Transverse colon (tissue), 4 donors: ENCODE measurements at regions not wholly inside any gene's neighbourhood (a gene's known extent, or its start where the extent isn't known, plus 50 kb on each side); places are given as distances from the start of the nearest gene placed in this dataset.

Experiments
- DNase-seq: peaks from one replicate; pipeline ENCODE4 v3.0.0-alpha.2; 2019
- H3K27ac ChIP-seq, 4 donors: fragments of 200-600 bp; sonication (generic); 2 replicates each; pipeline ENCODE4 v1.5.1; 2016 to 2018; ENCODE audit warnings: inconsistent platforms in 4 of 4
- H3K27me3 ChIP-seq: fragments of 200-600 bp; sonication (generic); 2 replicates; pipeline ENCODE4 v1.5.1; 2017; ENCODE audit warnings: inconsistent platforms
- H3K36me3 ChIP-seq, 4 donors: fragments of 200-600 bp; sonication (generic); 2 replicates each; pipeline ENCODE4 v1.5.1; 2017 to 2019; ENCODE audit warnings: inconsistent platforms in 4 of 4
- H3K4me1 ChIP-seq, 4 donors: fragments of 200-600 bp; sonication (generic); 2 replicates each; pipeline ENCODE4 v1.5.1; 2017 to 2020; ENCODE audit warnings: inconsistent platforms in 4 of 4
- H3K4me3 ChIP-seq, 4 donors: fragments of 200-600 bp; sonication (generic); 1 replicate in 1 of 4; 2 replicates in 3 of 4; pipeline versions ENCODE4 v1.5.1 to v1.6.1; 2017 to 2019; ENCODE audit warnings: inconsistent platforms in 4 of 4
- H3K9me3 ChIP-seq, 2 donors: fragments of 200-600 bp; sonication (generic); 2 replicates each; pipeline ENCODE4 v1.5.1; 2017 to 2019; ENCODE audit warnings: inconsistent platforms in 2 of 2
- EP300 ChIP-seq: sonication (generic); formaldehyde crosslinking; IDR thresholded peaks from one replicate; pipeline ENCODE4 v1.6.1; 2017; ENCODE audit warnings: antibody characterized with exemption, low read depth
- POLR2A ChIP-seq: fragments of 450-650 bp; IDR thresholded peaks from one replicate; pipeline ENCODE4 v1.6.1; 2016; ENCODE audit warnings: antibody characterized with exemption, mild to moderate bottlenecking, moderate library complexity
- POLR2AphosphoS5 ChIP-seq, 3 donors: sonication (generic); formaldehyde crosslinking; IDR thresholded peaks; one replicate each; pipeline ENCODE4 v1.6.1; 2016; ENCODE audit warnings: antibody characterized with exemption in 3 of 3
- WGBS, 2 donors: methylation state at CpG; one replicate each; pipeline ENCODE4 v1.1.5; 2018; ENCODE audit warnings: low coverage in 1 of 2; 5-methylcytosine and 5-hydroxymethylcytosine counted together
- in situ Hi-C, 4 donors: fragments of 200-750 bp; cut with MboI; loops; one replicate each; pipeline versions ENCODE4 v1.15.0 to v1.15.1; 2017; ENCODE audit warnings: low sequenced_read_pairs in 3 of 4, low pct_ligation_motif_present in 1 of 4, low pct_unique_long_range_greater_than_20kb in 1 of 4
- intact Hi-C: fragments of 100-400 bp; cut with DNase I; formaldehyde crosslinking; loops from one replicate; pipeline ENCODE4 v1.15.1; 2023; ENCODE audit warnings: low total_unique reads
- TF ChIP-seq, protein P1 (sequence below), 5 experiments: fragments of 200-600 bp in 3 of 5; fragments of 450-650 bp in 2 of 5; sonication (generic) in 3 of 5; IDR thresholded peaks; 1 replicate in 2 of 5; 2 replicates in 3 of 5; pipeline ENCODE4 v1.5.1; 2016 to 2017; ENCODE audit warnings: antibody characterized with exemption in 5 of 5, inconsistent platforms in 3 of 5, mild to moderate bottlenecking in 2 of 5, moderate library complexity in 1 of 5

- Histone ChIP-seq H3K4me1 (no peaks in the 10 kb centered on the region), H3K4me3 (no peak overlapping the region), H3K27me3 (no peaks in the 10 kb centered on the region), H3K9me3 (no peaks in the 10 kb centered on the region), H3K36me3 (no peaks in the 10 kb centered on the region), H3K27ac (no peak overlapping the region)
- 53 to 100% methylated on average over 1 to 2 of the region's 2 CpGs for WGBS, 2 donors
- in situ Hi-C loops (no loop called here), intact Hi-C loops (no loop called here)
- DNase-seq: no peak
- TF ChIP-seq, protein P1, sequence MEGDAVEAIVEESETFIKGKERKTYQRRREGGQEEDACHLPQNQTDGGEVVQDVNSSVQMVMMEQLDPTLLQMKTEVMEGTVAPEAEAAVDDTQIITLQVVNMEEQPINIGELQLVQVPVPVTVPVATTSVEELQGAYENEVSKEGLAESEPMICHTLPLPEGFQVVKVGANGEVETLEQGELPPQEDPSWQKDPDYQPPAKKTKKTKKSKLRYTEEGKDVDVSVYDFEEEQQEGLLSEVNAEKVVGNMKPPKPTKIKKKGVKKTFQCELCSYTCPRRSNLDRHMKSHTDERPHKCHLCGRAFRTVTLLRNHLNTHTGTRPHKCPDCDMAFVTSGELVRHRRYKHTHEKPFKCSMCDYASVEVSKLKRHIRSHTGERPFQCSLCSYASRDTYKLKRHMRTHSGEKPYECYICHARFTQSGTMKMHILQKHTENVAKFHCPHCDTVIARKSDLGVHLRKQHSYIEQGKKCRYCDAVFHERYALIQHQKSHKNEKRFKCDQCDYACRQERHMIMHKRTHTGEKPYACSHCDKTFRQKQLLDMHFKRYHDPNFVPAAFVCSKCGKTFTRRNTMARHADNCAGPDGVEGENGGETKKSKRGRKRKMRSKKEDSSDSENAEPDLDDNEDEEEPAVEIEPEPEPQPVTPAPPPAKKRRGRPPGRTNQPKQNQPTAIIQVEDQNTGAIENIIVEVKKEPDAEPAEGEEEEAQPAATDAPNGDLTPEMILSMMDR (IDR thresholded peaks at IDR 0.05): no peak
- TF ChIP-seq POLR2A (no peak), EP300 (no peak), POLR2AphosphoS5 (IDR thresholded peaks at IDR 0.05) (no peak)
Measured at GRCh38 chr7:13240349-13240748, 552.9 kb downstream of the ARL4A start.

- TF ChIP-seq, protein P1 (IDR thresholded peaks at IDR 0.05): no peak
- no peak for TF ChIP-seq POLR2AphosphoS5 (IDR thresholded peaks at IDR 0.05)
- no peak for TF ChIP-seq POLR2A
- TF ChIP-seq EP300: no peak
- in situ Hi-C loops: no loop called here
- intact Hi-C loops: no loop called here
- Histone ChIP-seq H3K9me3 (no peaks in the 10 kb centered on the region), H3K27ac (no peak overlapping the region), H3K36me3 (no peaks in the 10 kb centered on the region), H3K4me3 (no peak overlapping the region), H3K27me3 (no peaks in the 10 kb centered on the region), H3K4me1 (no peaks in the 10 kb centered on the region)
- 90 to 91% methylated on average over 1 of the region's 1 CpG for WGBS, 2 donors
- no peak for DNase-seq
Measured at GRCh38 chr7:13241416-13241815, 554.0 kb downstream of the ARL4A start.

DNA sequence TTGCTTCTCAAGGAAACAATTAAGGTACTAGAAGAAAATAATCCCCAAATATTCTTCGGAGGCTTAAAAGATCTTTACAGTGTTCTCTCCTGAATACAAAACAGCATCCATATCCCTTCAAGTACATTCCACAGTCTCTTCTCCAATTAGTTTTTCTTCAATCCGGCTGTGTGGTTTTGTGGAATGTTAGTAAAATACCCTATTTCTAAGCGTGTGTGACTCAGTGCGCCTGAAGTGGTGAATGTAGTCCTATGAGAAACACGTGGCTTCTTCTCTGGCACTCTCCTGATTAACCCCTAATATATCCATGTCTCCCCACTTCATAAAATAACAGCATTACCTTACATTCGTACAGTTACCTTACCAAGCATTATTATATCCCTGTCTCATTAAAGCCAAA is 570.2 kb downstream of the ARL4A start:
- Histone ChIP-seq H3K36me3 (no peaks in the 10 kb centered on the region), H3K4me1 (no peaks in the 10 kb centered on the region), H3K27ac (no peak overlapping the region), H3K9me3 (no peaks in the 10 kb centered on the region), H3K4me3 (no peak overlapping the region), H3K27me3 (no peaks in the 10 kb centered on the region)
- intact Hi-C loops (loop anchor here (5.0 kb wide), 1 partner anchor 625 kb away; no protein-coding TSS in a partner anchor), in situ Hi-C loops (loop anchor here in 3 of 4 donors (25.0 kb wide), 3 partner anchors 620 to 745 kb away; a partner anchor contains a TSS)
- no peak for TF ChIP-seq POLR2A
- no peak for TF ChIP-seq POLR2AphosphoS5 (IDR thresholded peaks at IDR 0.05)
- TF ChIP-seq, protein P1 (IDR thresholded peaks at IDR 0.05): no peak
- no peak for TF ChIP-seq EP300
- 73 to 100% methylated on average over 2 to 6 of the region's 6 CpGs for WGBS, 2 donors
- DNase-seq: no peak

- in situ Hi-C loops (loop anchor here in 3 of 4 donors (25.0 kb wide), 3 partner anchors 621 to 746 kb away; a partner anchor contains a TSS), intact Hi-C loops (loop anchor here (5.0 kb wide), 1 partner anchor 626 kb away; no protein-coding TSS in a partner anchor)
- 80 to 88% methylated on average over 2 of the region's 2 CpGs for WGBS, 2 donors
- Histone ChIP-seq H3K4me3 (no peak overlapping the region), H3K27me3 (no peaks in the 10 kb centered on the region), H3K4me1 (no peaks in the 10 kb centered on the region), H3K27ac (no peak overlapping the region), H3K9me3 (no peaks in the 10 kb centered on the region), H3K36me3 (no peaks in the 10 kb centered on the region)
- DNase-seq: no peak
- no peak for TF ChIP-seq EP300
- TF ChIP-seq, protein P1 (IDR thresholded peaks at IDR 0.05): no peak
Measured at GRCh38 chr7:13258386-13258785, 571.0 kb downstream of the ARL4A start.
